HEK293 (cell line): ENCODE measurements at regions not wholly inside any gene's neighbourhood (a gene's known extent, or its start where the extent isn't known, plus 50 kb on each side); places are given as distances from the start of the nearest gene placed in this dataset.
A peak's percentile ranks its signal among the peaks of the same experiment; 100 is the strongest.

Experiments used
- CTCF ChIA-PET: fragments of 350-600 bp; formaldehyde crosslinking; extraction: SDS; loops from one replicate; lab custom pipeline; 2021; ENCODE audit warnings: antibody characterized with exemption; lab: Yijun Ruan, JAX
- POLR2A ChIA-PET: fragments of 300-600 bp; formaldehyde crosslinking; extraction: SDS; loops from one replicate; lab custom pipeline; 2020; ENCODE audit warnings: antibody characterized with exemption, inconsistent platforms; lab: Yijun Ruan, JAX
- H3K27ac ChIP-seq: fragments of 200-500 bp; sonication (Bioruptor generic); 2 replicates; pipeline ENCODE4 v1.5.1; 2014; ENCODE audit warnings: low read depth, low read length, control low read depth, inconsistent platforms; ENCODE audit errors: extremely low read depth
- H3K36me3 ChIP-seq, 2 experiments: fragments of 200-500 bp in 1 of 2; sonication (Bioruptor generic) in 1 of 2; 1 replicate in 1 of 2; 2 replicates in 1 of 2; pipeline ENCODE4 v1.5.1; 2014 to 2017; ENCODE audit warnings: inconsistent platforms in 2 of 2, low read length in 2 of 2; ENCODE audit not compliant: control insufficient read depth in 2 of 2, insufficient read depth in 1 of 2
- H3K4me1 ChIP-seq: fragments of 200-500 bp; sonication (Bioruptor generic); 2 replicates; pipeline ENCODE4 v1.5.1; 2014; ENCODE audit warnings: mild to moderate bottlenecking, low read length, inconsistent platforms; ENCODE audit not compliant: control insufficient read depth, insufficient read depth
- H3K4me3 ChIP-seq: 2 replicates; pipeline ENCODE4 v1.5.1; 2011; ENCODE audit warnings: low read depth, mild to moderate bottlenecking, control low read depth, low read length, moderate library complexity
- H3K9me3 ChIP-seq: fragments of 200-500 bp; sonication (Bioruptor generic); 2 replicates; pipeline ENCODE4 v1.5.1; 2014; ENCODE audit warnings: low read depth, low read length, inconsistent platforms; ENCODE audit not compliant: control insufficient read depth, insufficient read depth
- ATF2 ChIP-seq: fragments of 450-650 bp; formaldehyde crosslinking; IDR thresholded peaks from 2 replicates; pipeline ENCODE4 v1.5.1; 2016; ENCODE audit warnings: missing biosample characterization, missing genetic modification characterization, low read depth
- HOXA7 ChIP-seq: sonication (generic); formaldehyde crosslinking; IDR thresholded peaks from 2 replicates; pipeline ENCODE4 v1.8.1; 2022; ENCODE audit warnings: missing genetic modification reagents, borderline replicate concordance
- KLF7 ChIP-seq: fragments of 450-650 bp; formaldehyde crosslinking; IDR thresholded peaks from 2 replicates; pipeline ENCODE4 v1.5.1; 2016; ENCODE audit warnings: missing biosample characterization, missing genetic modification characterization, borderline replicate concordance
- SETDB1 ChIP-seq: IDR thresholded peaks from one replicate; pipeline ENCODE4 v1.6.1; 2017; ENCODE audit warnings: mild to moderate bottlenecking, low read length, moderate library complexity, mixed read lengths; ENCODE audit not compliant: insufficient read length
- ZFP3 ChIP-seq: fragments of 450-650 bp; formaldehyde crosslinking; IDR thresholded peaks from 2 replicates; pipeline ENCODE4 v1.5.1; 2016; ENCODE audit warnings: low read depth, missing biosample characterization, missing genetic modification characterization
- ZNF114 ChIP-seq: fragments of 450-650 bp; formaldehyde crosslinking; IDR thresholded peaks from 2 replicates; pipeline ENCODE4 v1.5.0; 2017; ENCODE audit warnings: missing biosample characterization, missing genetic modification characterization
- ZNF133 ChIP-seq: fragments of 450-650 bp; formaldehyde crosslinking; IDR thresholded peaks from 2 replicates; pipeline ENCODE4 v1.5.1; 2016; ENCODE audit warnings: missing biosample characterization, missing genetic modification characterization
- ZNF138 ChIP-seq: fragments of 450-650 bp; formaldehyde crosslinking; IDR thresholded peaks from 2 replicates; pipeline ENCODE4 v1.5.1; 2016; ENCODE audit warnings: missing biosample characterization, missing genetic modification characterization, borderline replicate concordance
- ZNF335 ChIP-seq: fragments of 450-650 bp; formaldehyde crosslinking; conservative IDR thresholded peaks from 2 replicates; pipeline ENCODE4 v1.5.1; 2016; ENCODE audit warnings: missing biosample characterization, missing genetic modification characterization
- ZNF350 ChIP-seq: fragments of 450-650 bp; formaldehyde crosslinking; IDR thresholded peaks from 2 replicates; pipeline ENCODE4 v1.5.0; 2017; ENCODE audit warnings: missing biosample characterization, mild to moderate bottlenecking, missing genetic modification characterization
- ZNF426 ChIP-seq: fragments of 450-650 bp; formaldehyde crosslinking; IDR thresholded peaks from 2 replicates; pipeline ENCODE4 v1.5.1; 2017; ENCODE audit warnings: missing biosample characterization, missing genetic modification characterization, mild to moderate bottlenecking, inconsistent platforms, moderate library complexity
- ZNF510 ChIP-seq: fragments of 450-650 bp; formaldehyde crosslinking; IDR thresholded peaks from 2 replicates; pipeline ENCODE4 v1.5.1; 2018; ENCODE audit warnings: mild to moderate bottlenecking, missing genetic modification characterization, missing biosample characterization; ENCODE audit not compliant: insufficient replicate concordance
- ZNF529 ChIP-seq: fragments of 450-650 bp; formaldehyde crosslinking; IDR thresholded peaks from 2 replicates; pipeline ENCODE4 v1.5.1; 2017; ENCODE audit warnings: missing genetic modification characterization, missing biosample characterization; ENCODE audit not compliant: insufficient replicate concordance
- ZNF558 ChIP-seq: fragments of 450-650 bp; formaldehyde crosslinking; IDR thresholded peaks from 2 replicates; pipeline ENCODE4 v1.5.1; 2016; ENCODE audit warnings: missing biosample characterization, missing genetic modification characterization
- ZNF623 ChIP-seq: fragments of 450-650 bp; formaldehyde crosslinking; IDR thresholded peaks from 2 replicates; pipeline ENCODE4 v1.5.1; 2016; ENCODE audit warnings: missing biosample characterization, missing genetic modification characterization
- ZNF624 ChIP-seq: fragments of 450-650 bp; formaldehyde crosslinking; IDR thresholded peaks from 2 replicates; pipeline ENCODE4 v1.5.1; 2017; ENCODE audit warnings: missing biosample characterization, missing genetic modification characterization
- ZNF76 ChIP-seq: fragments of 450-650 bp; formaldehyde crosslinking; IDR thresholded peaks from 2 replicates; pipeline ENCODE4; 2016; ENCODE audit warnings: low read depth, missing biosample characterization, missing genetic modification characterization, borderline replicate concordance
- ZNF785 ChIP-seq: fragments of 450-650 bp; formaldehyde crosslinking; IDR thresholded peaks from 2 replicates; pipeline ENCODE4 v1.5.1; 2016; ENCODE audit warnings: missing biosample characterization, missing genetic modification characterization
- ZNF830 ChIP-seq: fragments of 450-650 bp; IDR thresholded peaks from 2 replicates; pipeline ENCODE4 v1.5.0; 2018; ENCODE audit warnings: missing biosample characterization, missing genetic modification characterization, low read depth, mild to moderate bottlenecking, moderate library complexity
- ZSCAN18 ChIP-seq: fragments of 450-650 bp; formaldehyde crosslinking; IDR thresholded peaks from 2 replicates; pipeline ENCODE4 v1.5.1; 2016; ENCODE audit warnings: missing biosample characterization, missing genetic modification characterization
- ZSCAN23 ChIP-seq: fragments of 450-650 bp; formaldehyde crosslinking; IDR thresholded peaks from 2 replicates; pipeline ENCODE4 v1.5.1; 2016; ENCODE audit warnings: missing biosample characterization, missing genetic modification characterization
- ZSCAN30 ChIP-seq: fragments of 450-650 bp; IDR thresholded peaks from 2 replicates; pipeline ENCODE4 v1.5.1; 2018; ENCODE audit warnings: missing biosample characterization, mild to moderate bottlenecking, missing genetic modification characterization, moderate library complexity
- TF ChIP-seq, protein P1 (sequence below): fragments of 450-650 bp; formaldehyde crosslinking; IDR thresholded peaks from 2 replicates; pipeline ENCODE4 v1.5.1; 2016; ENCODE audit warnings: missing biosample characterization, missing genetic modification characterization
- TF ChIP-seq, protein P2 (sequence below): fragments of 450-650 bp; formaldehyde crosslinking; IDR thresholded peaks from 2 replicates; pipeline ENCODE4 v1.5.1; 2017; ENCODE audit warnings: missing biosample characterization, mild to moderate bottlenecking, missing genetic modification characterization, moderate library complexity

DNA sequence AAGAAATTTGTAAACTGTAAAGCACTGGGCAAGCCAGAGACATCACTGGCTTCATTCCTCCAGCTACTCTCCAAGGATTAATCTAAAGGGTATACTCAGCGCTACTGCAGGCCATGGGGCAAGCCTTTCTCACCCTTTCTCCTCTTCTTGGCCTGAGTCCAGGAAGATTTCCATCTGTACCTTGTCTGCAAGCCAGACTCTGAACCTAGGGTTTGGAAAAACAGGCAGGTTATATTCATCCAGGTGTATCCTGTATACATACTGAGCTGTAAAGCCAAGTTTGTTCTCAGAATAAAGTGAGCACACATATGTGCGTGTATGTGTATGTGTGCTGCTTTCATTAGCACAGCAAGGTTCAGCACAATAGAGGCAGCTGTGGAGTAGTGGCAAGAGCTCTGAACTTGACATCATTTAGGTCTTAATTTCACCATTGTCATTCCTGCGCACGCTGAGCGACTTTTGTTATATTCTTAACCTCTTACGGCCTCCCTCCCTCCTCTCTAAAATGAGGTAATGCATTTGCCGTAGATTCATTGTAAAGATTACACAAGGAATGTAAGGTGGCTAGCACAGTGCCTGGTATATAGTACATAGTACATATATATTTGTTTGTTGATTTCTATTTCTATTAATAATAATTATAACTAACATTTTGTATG lies 128.1 kb upstream of the JUN start:
- POLR2A ChIA-PET: no interaction called here
- TF ChIP-seq ZFP3 (tag by site-specific recombination): no peak
- TF ChIP-seq ZNF335 (tag by site-specific recombination): peak; percentile 62; the same call in 1 of the 2 replicates
- TF ChIP-seq ATF2 (tag by site-specific recombination): peak; percentile 55; the same call in 1 of the 2 replicates

DNA sequence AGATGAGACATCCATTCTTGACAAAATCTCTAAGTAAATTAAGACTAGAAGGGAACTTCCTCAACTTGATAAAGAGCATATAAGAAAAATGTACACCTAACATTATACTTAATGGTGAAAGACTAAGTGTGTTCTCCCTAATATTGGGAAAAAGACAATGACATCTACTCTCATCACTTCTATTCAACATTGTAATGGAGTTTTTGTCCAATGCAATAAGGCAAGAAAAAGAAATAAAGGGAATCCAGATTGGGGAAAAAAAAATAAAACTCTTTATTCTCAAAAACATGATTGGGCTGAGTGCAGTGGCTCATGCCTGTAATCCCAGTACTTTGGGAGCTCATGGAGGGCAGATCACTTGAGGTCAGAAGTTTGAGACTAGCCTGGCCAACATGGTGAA lies 131.1 kb upstream of the JUN start:
- no peak overlapping the region for H3K27ac ChIP-seq
- H3K4me1 ChIP-seq: no peaks in the 10 kb centered on the region
- H3K9me3 ChIP-seq: no peaks in the 10 kb centered on the region
- POLR2A ChIA-PET: no interaction called here
- TF ChIP-seq HOXA7 (no peak), SETDB1 (peak; percentile 89)
- TF ChIP-seq, protein P1, sequence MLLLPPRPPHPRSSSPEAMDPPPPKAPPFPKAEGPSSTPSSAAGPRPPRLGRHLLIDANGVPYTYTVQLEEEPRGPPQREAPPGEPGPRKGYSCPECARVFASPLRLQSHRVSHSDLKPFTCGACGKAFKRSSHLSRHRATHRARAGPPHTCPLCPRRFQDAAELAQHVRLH (tag by site-specific recombination): 0 out of 2 replicates have a peak, but pooled peaks have one; percentile 17
- TF ChIP-seq, all 188 proteins: peak for 2
- Histone ChIP-seq H3K4me3 (no peak overlapping the region), H3K36me3 (no peaks in the 10 kb centered on the region)
- CTCF ChIA-PET: no interaction called here

More for the DNA sequence above, 128.1 kb upstream of the JUN start:
- CTCF ChIA-PET: no interaction called here
- no peaks in the 10 kb centered on the region for H3K9me3 ChIP-seq
- no peak overlapping the region for H3K27ac ChIP-seq
- no peaks in the 10 kb centered on the region for H3K36me3 ChIP-seq
- H3K4me1 ChIP-seq: no peaks in the 10 kb centered on the region
- H3K4me3 ChIP-seq: no peak overlapping the region

DNA sequence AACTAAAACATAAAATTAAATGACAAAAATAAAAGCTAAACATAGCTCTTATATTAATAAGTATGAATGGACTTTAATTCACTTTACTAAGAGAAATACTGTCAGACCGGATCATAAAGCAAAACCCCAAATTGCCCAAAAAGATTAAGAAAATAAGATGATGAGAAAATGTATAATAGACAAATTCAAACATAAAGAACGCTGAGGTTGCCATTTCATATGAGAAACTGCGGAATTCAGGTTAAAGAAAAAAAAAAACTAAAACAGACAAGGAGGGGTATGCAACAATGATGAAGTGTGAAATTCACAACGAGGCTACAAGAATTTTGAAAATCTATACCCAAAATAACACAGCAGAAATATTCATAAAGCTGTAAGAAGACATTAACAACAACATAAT lies 133.6 kb upstream of the JUN start:
- Histone ChIP-seq H3K36me3 (no peaks in the 10 kb centered on the region), H3K27ac (no peak overlapping the region), H3K9me3 (no peaks in the 10 kb centered on the region), H3K4me1 (peaks cover under 1% of the 10 kb centered on the region; the same call in 1 of the 2 replicates), H3K4me3 (no peak overlapping the region)
- no peak for TF ChIP-seq ZNF133
- TF ChIP-seq ZSCAN23: no peak
- no peak for TF ChIP-seq ZNF350 (tag by site-specific recombination)
- no peak for TF ChIP-seq ZNF623
- TF ChIP-seq ZSCAN18: no peak
- no peak for TF ChIP-seq ZNF785 (tag by site-specific recombination)
- no peak for TF ChIP-seq ZNF426 (tag by site-specific recombination)
- no peak for TF ChIP-seq ZNF830
- no peak for TF ChIP-seq ZNF114 (tag by site-specific recombination)
- TF ChIP-seq, protein P2, sequence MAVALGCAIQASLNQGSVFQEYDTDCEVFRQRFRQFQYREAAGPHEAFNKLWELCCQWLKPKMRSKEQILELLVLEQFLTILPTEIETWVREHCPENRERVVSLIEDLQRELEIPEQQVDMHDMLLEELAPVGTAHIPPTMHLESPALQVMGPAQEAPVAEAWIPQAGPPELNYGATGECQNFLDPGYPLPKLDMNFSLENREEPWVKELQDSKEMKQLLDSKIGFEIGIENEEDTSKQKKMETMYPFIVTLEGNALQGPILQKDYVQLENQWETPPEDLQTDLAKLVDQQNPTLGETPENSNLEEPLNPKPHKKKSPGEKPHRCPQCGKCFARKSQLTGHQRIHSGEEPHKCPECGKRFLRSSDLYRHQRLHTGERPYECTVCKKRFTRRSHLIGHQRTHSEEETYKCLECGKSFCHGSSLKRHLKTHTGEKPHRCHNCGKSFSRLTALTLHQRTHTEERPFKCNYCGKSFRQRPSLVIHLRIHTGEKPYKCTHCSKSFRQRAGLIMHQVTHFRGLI (tag by site-specific recombination): no peak
- TF ChIP-seq ZNF624 (tag by site-specific recombination): no peak
- TF ChIP-seq ZNF529 (tag by site-specific recombination): no peak
- TF ChIP-seq ZSCAN30 (tag by site-specific recombination): no peak
- TF ChIP-seq ZNF558: no peak
- no peak for TF ChIP-seq KLF7 (tag by site-specific recombination)
- TF ChIP-seq ZNF510: no peak
- no peak for TF ChIP-seq ZNF76
- TF ChIP-seq ZNF138 (tag by site-specific recombination): no peak
- ChIA-PET CTCF (interaction anchor here (0.7 kb wide), 1 partner anchor 96 kb away, joined by 3 read pairs; no protein-coding TSS in a partner anchor), POLR2A (no interaction called here)
